H9 (cell line): ENCODE measurements at regions not wholly inside any gene's neighbourhood (a gene's known extent, or its start where the extent isn't known, plus 50 kb on each side); places are given as distances from the start of the nearest gene placed in this dataset.

ENCODE experiments used
- DNase-seq: peaks from one replicate; pipeline ENCODE4 v3.0.0-alpha.2; 2017
- H2AFZ ChIP-seq: one replicate; pipeline ENCODE4 v1.6.1; 2013; ENCODE audit warnings: mild to moderate bottlenecking, low read length, control low read depth, moderate library complexity
- H2AK5ac ChIP-seq: 2 replicates; pipeline ENCODE4 v1.6.1; 2013; ENCODE audit warnings: low read length, control low read depth, mixed read lengths; ENCODE audit not compliant: insufficient read length
- H2BK120ac ChIP-seq: one replicate; pipeline ENCODE4 v1.6.1; 2013; ENCODE audit warnings: low read depth, mild to moderate bottlenecking, low read length, control low read depth, inconsistent platforms; ENCODE audit not compliant: poor library complexity, severe bottlenecking
- H2BK12ac ChIP-seq: 2 replicates; pipeline ENCODE4 v1.6.1; 2013; ENCODE audit warnings: low read length, control low read depth, mixed read lengths, low read depth; ENCODE audit not compliant: insufficient read length
- H2BK15ac ChIP-seq: 2 replicates; pipeline ENCODE4 v1.6.1; 2013; ENCODE audit warnings: low read depth, low read length, control low read depth
- H2BK20ac ChIP-seq: one replicate; pipeline ENCODE4 v1.6.1; 2013; ENCODE audit warnings: low read depth, mild to moderate bottlenecking, low read length, control low read depth, inconsistent platforms; ENCODE audit not compliant: poor library complexity, severe bottlenecking
- H2BK5ac ChIP-seq: 2 replicates; pipeline ENCODE4 v1.6.1; 2013; ENCODE audit warnings: low read length, control low read depth, mixed read lengths; ENCODE audit not compliant: insufficient read length
- H3K14ac ChIP-seq: 2 replicates; pipeline ENCODE4 v1.6.1; 2013; ENCODE audit warnings: low read length, control low read depth; ENCODE audit not compliant: insufficient read depth
- H3K18ac ChIP-seq: 2 replicates; pipeline ENCODE4 v1.6.1; 2013; ENCODE audit warnings: low read depth, mild to moderate bottlenecking, mixed read lengths, low read length, control low read depth; ENCODE audit not compliant: insufficient read length
- H3K23ac ChIP-seq: 2 replicates; pipeline ENCODE4 v1.6.1; 2013; ENCODE audit warnings: low read length, control low read depth, mixed read lengths, low read depth; ENCODE audit not compliant: insufficient read length
- H3K23me2 ChIP-seq: 2 replicates; pipeline ENCODE4 v1.6.1; 2013; ENCODE audit warnings: low read depth, mild to moderate bottlenecking, mixed read lengths, low read length, control low read depth; ENCODE audit not compliant: insufficient read length, poor library complexity, severe bottlenecking
- H3K27ac ChIP-seq: 2 replicates; pipeline ENCODE4 v1.5.1; 2013; ENCODE audit warnings: low read length, control low read depth, mixed read lengths, low read depth; ENCODE audit not compliant: insufficient read length
- H3K27me3 ChIP-seq: 2 replicates; pipeline ENCODE4 v1.6.1; 2013; ENCODE audit warnings: low read length, control low read depth, inconsistent platforms; ENCODE audit not compliant: insufficient read depth
- H3K4ac ChIP-seq: 2 replicates; pipeline ENCODE4 v1.6.1; 2013; ENCODE audit warnings: low read depth, mild to moderate bottlenecking, control low read depth, inconsistent platforms, low read length, moderate library complexity
- H3K4me1 ChIP-seq: 2 replicates; pipeline ENCODE4 v1.6.1; 2013; ENCODE audit warnings: low read length, control low read depth, inconsistent platforms; ENCODE audit not compliant: insufficient read depth
- H3K4me2 ChIP-seq: 2 replicates; pipeline ENCODE4 v1.6.1; 2013; ENCODE audit warnings: low read length, control low read depth, mixed read lengths; ENCODE audit not compliant: insufficient read length, insufficient read depth
- H3K56ac ChIP-seq: 2 replicates; pipeline ENCODE4 v1.6.1; 2013; ENCODE audit warnings: low read depth, mild to moderate bottlenecking, mixed read lengths, low read length, control low read depth; ENCODE audit not compliant: insufficient read length
- H3K79me1 ChIP-seq: 2 replicates; pipeline ENCODE4 v1.6.1; 2013; ENCODE audit warnings: low read depth, mild to moderate bottlenecking, moderate library complexity, low read length, control low read depth, inconsistent platforms; ENCODE audit not compliant: insufficient read depth, poor library complexity, severe bottlenecking
- H3K79me2 ChIP-seq: 2 replicates; pipeline ENCODE4 v1.6.1; 2013; ENCODE audit warnings: low read length, control low read depth, inconsistent platforms; ENCODE audit not compliant: insufficient read depth
- H3K9ac ChIP-seq: 2 replicates; pipeline ENCODE4 v1.6.1; 2013; ENCODE audit warnings: low read length, control low read depth, mixed read lengths; ENCODE audit not compliant: insufficient read length; ENCODE audit errors: extremely low read depth
- H3K9me3 ChIP-seq: one replicate; pipeline ENCODE4 v1.6.1; 2013; ENCODE audit warnings: low read depth, low read length, inconsistent platforms; ENCODE audit not compliant: control insufficient read depth
- H3T11ph ChIP-seq: one replicate; pipeline ENCODE4 v1.6.1; 2013; ENCODE audit warnings: mild to moderate bottlenecking, low read length, control low read depth, inconsistent platforms
- H4K20me1 ChIP-seq: one replicate; pipeline ENCODE4 v1.6.1; 2013; ENCODE audit not compliant: control insufficient read depth, insufficient read length, insufficient read depth
- H4K5ac ChIP-seq: 2 replicates; pipeline ENCODE4 v1.6.1; 2013; ENCODE audit warnings: low read depth, mild to moderate bottlenecking, mixed read lengths, low read length, control low read depth; ENCODE audit not compliant: insufficient read length
- H4K8ac ChIP-seq: replicated peaks from 2 replicates; pipeline ENCODE4 v1.6.1; 2013; ENCODE audit warnings: low read length, control low read depth, mixed read lengths, low read depth; ENCODE audit not compliant: insufficient read length
- H4K91ac ChIP-seq: 2 replicates; pipeline ENCODE4 v1.6.1; 2013; ENCODE audit warnings: low read depth, mild to moderate bottlenecking, moderate library complexity, mixed read lengths, low read length, control low read depth; ENCODE audit not compliant: insufficient read length
- H3K27ac Mint-ChIP-seq, 3 experiments: 2 replicates in 2 of 3; 3 replicates in 1 of 3; pipeline ENCODE4 v1.8.0; 2020 to 2021; ENCODE audit warnings: mixed read lengths in 3 of 3, mild to moderate bottlenecking in 1 of 3, moderate library complexity in 1 of 3
- H3K27me3 Mint-ChIP-seq: 2 replicates; pipeline ENCODE4 v1.8.0; 2021; ENCODE audit warnings: low read depth, mild to moderate bottlenecking, moderate library complexity, mixed read lengths
- H3K36me3 Mint-ChIP-seq, 3 experiments: 2 replicates in 2 of 3; 3 replicates in 1 of 3; pipeline ENCODE4 v1.8.0; 2020 to 2021; ENCODE audit warnings: low read depth in 3 of 3, mixed read lengths in 3 of 3; ENCODE audit not compliant: insufficient read depth in 1 of 3
- H3K4me1 Mint-ChIP-seq, 2 experiments: 2 replicates each; pipeline ENCODE4 v1.8.0; 2020; ENCODE audit warnings: mixed read lengths in 2 of 2
- H3K4me3 Mint-ChIP-seq, 2 experiments: 2 replicates in 1 of 2; 3 replicates in 1 of 2; pipeline ENCODE4 v1.8.0; 2020 to 2021; ENCODE audit warnings: mild to moderate bottlenecking in 2 of 2, mixed read lengths in 2 of 2, moderate library complexity in 1 of 2
- H3K9me3 Mint-ChIP-seq, 2 experiments: 2 replicates in 1 of 2; 3 replicates in 1 of 2; pipeline ENCODE4 v1.8.0; 2020; ENCODE audit warnings: mild to moderate bottlenecking in 2 of 2, mixed read lengths in 2 of 2, moderate library complexity in 1 of 2
- WGBS: extraction: QIAGEN DNeasy Blood & Tissue Kit; methylation state at CpG from one replicate; pipeline ENCODE4 v1.1.7; 2013; ENCODE audit warnings: missing lambda C conversion rate, low lambda C conversion rate, mixed read lengths; ENCODE audit not compliant: insufficient read length; ENCODE audit errors: extremely low coverage; 5-methylcytosine and 5-hydroxymethylcytosine counted together
- TF ChIP-seq, protein P1 (sequence below): fragments of 200-600 bp; sonication (generic); conservative IDR thresholded peaks from 3 replicates; pipeline ENCODE4 v1.8.0; 2021; ENCODE audit warnings: antibody characterized with exemption, mild to moderate bottlenecking

DNA sequence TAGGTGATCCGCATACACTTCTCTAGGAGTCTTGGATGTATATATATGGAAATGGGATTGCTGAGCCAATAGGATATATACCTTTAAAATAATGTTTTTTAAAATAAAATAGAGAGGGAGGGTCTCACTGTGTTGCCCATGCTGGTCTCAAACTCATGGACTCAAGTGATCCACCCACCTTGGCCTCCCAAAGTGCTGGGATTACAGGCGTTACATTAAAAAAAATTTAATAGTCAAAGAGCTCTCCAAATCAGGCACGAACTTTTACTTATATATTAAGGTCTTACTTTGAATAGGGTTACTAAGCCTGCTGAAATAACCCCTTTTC lies 109.0 kb downstream of the GNL3L start:
- H2AFZ ChIP-seq, result no peak overlapping the region
- H4K20me1 ChIP-seq, result no peaks in the 10 kb centered on the region
- peak overlapping the region; percentile 90 to 91 for H3K4me3 Mint-ChIP-seq
- H2BK20ac ChIP-seq, result no peak overlapping the region
- no peaks in the 10 kb centered on the region; the same call in 1 of the 2 replicates for H3K4me1 ChIP-seq
- H4K8ac ChIP-seq, result no peak overlapping the region
- H2BK5ac ChIP-seq, result no peak overlapping the region
- H3K23me2 ChIP-seq, result no peaks in the 10 kb centered on the region
- H3K27me3 ChIP-seq, result no peaks in the 10 kb centered on the region
- DNase-seq, result no peak
- H3K9ac ChIP-seq, result no peak overlapping the region
- no peak overlapping the region for H2AK5ac ChIP-seq
- peaks cover 0 to 7% (median 5%) of the 10 kb centered on the region in 3 experiments; a peak in 4 of 7 replicates for H3K36me3 Mint-ChIP-seq
- H3K79me1 ChIP-seq, result no peaks in the 10 kb centered on the region
- H3K79me2 ChIP-seq, result no peaks in the 10 kb centered on the region
- no peak overlapping the region for H3T11ph ChIP-seq
- peaks cover 35% of the 10 kb centered on the region for H3K9me3 ChIP-seq
- H3K27me3 Mint-ChIP-seq, result no peaks in the 10 kb centered on the region; the same call in 1 of the 2 replicates
- peak overlapping the region; percentile 33 for H3K4me2 ChIP-seq
- no peak overlapping the region for H4K91ac ChIP-seq
- H4K5ac ChIP-seq, result no peak overlapping the region
- H3K27ac ChIP-seq, result peak overlapping the region; percentile 29
- no peak overlapping the region for H3K18ac ChIP-seq
- no peak overlapping the region for H3K56ac ChIP-seq
- peaks cover 32 to 39% of the 10 kb centered on the region in 2 experiments for H3K4me1 Mint-ChIP-seq
- H3K23ac ChIP-seq, result no peak overlapping the region
- H2BK12ac ChIP-seq, result no peak overlapping the region
- WGBS, result no CpG with 5 or more reads among the region's 3 CpGs
- no peak overlapping the region for H3K4ac ChIP-seq
- no peak overlapping the region for H3K14ac ChIP-seq
- H2BK15ac ChIP-seq, result no peak overlapping the region
- H3K27ac Mint-ChIP-seq, result peak overlapping the region; percentile 98 to 100 (median 100)
- peaks cover 61 to 74% of the 10 kb centered on the region in 2 experiments for H3K9me3 Mint-ChIP-seq
- TF ChIP-seq, protein P1, sequence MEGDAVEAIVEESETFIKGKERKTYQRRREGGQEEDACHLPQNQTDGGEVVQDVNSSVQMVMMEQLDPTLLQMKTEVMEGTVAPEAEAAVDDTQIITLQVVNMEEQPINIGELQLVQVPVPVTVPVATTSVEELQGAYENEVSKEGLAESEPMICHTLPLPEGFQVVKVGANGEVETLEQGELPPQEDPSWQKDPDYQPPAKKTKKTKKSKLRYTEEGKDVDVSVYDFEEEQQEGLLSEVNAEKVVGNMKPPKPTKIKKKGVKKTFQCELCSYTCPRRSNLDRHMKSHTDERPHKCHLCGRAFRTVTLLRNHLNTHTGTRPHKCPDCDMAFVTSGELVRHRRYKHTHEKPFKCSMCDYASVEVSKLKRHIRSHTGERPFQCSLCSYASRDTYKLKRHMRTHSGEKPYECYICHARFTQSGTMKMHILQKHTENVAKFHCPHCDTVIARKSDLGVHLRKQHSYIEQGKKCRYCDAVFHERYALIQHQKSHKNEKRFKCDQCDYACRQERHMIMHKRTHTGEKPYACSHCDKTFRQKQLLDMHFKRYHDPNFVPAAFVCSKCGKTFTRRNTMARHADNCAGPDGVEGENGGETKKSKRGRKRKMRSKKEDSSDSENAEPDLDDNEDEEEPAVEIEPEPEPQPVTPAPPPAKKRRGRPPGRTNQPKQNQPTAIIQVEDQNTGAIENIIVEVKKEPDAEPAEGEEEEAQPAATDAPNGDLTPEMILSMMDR, result no peak
- no peak overlapping the region for H2BK120ac ChIP-seq
